Activated CD8-positive, alpha-beta memory T cell treated with anti-CD3 and anti-CD28 coated beads, Interleukin-2, amount 50 U/mL, for 4 hours (primary cell): ENCODE measurements at regions not wholly inside any gene's neighbourhood (a gene's known extent, or its start where the extent isn't known, plus 50 kb on each side); places are given as distances from the start of the nearest gene placed in this dataset.

ENCODE experiments used
- DNase-seq: peaks from one replicate; pipeline ENCODE4 v3.0.0-alpha.2; 2020

GRCh38 chr18:51862051-51862715, 477.8 kb upstream of the DCC start:
- DNase-seq, result no peak

GRCh38 chr18:51864219-51864965, 475.6 kb upstream of the DCC start:
- DNase-seq, result no peak

GRCh38 chr18:51865538-51865937, 474.5 kb upstream of the DCC start:
- DNase-seq, result no peak

GRCh38 chr18:51867767-51868166, 472.2 kb upstream of the DCC start:
- DNase-seq, result no peak

- DNase-seq, result no peak
Measured at GRCh38 chr18:51878724-51879123, 461.3 kb upstream of the DCC start.

- no peak for DNase-seq
Measured at GRCh38 chr18:51879329-51879728, 460.7 kb upstream of the DCC start.

- no peak for DNase-seq
Measured at GRCh38 chr18:51881394-51881793, 458.6 kb upstream of the DCC start.

- DNase-seq, result no peak
Measured at GRCh38 chr18:51884039-51884438, 456.0 kb upstream of the DCC start.

- no peak for DNase-seq
Measured at GRCh38 chr18:51890762-51891161, 449.2 kb upstream of the DCC start.

- DNase-seq, result no peak
Measured at GRCh38 chr18:51891876-51892275, 448.1 kb upstream of the DCC start.

- no peak for DNase-seq
Measured at GRCh38 chr18:51897884-51898283, 442.1 kb upstream of the DCC start.

GRCh38 chr18:51907687-51908597, 432.1 kb upstream of the DCC start:
- DNase-seq, result no peak

GRCh38 chr18:51908598-51908944, 431.4 kb upstream of the DCC start:
- no peak for DNase-seq

GRCh38 chr18:51911584-51911983, 428.4 kb upstream of the DCC start:
- no peak for DNase-seq

GRCh38 chr18:51912381-51912780, 427.6 kb upstream of the DCC start:
- no peak for DNase-seq

GRCh38 chr18:51915176-51915575, 424.8 kb upstream of the DCC start:
- no peak for DNase-seq

- DNase-seq, result no peak
Measured at GRCh38 chr18:51921862-51922261, 418.1 kb upstream of the DCC start.

- no peak for DNase-seq
Measured at GRCh38 chr18:51933903-51934302, 406.1 kb upstream of the DCC start.

GRCh38 chr18:51936115-51936514, 403.9 kb upstream of the DCC start:
- DNase-seq, result no peak

- DNase-seq, result no peak
Measured at GRCh38 chr18:51941999-51942398, 398.0 kb upstream of the DCC start.

- no peak for DNase-seq
Measured at GRCh38 chr18:51943281-51943680, 396.7 kb upstream of the DCC start.

- no peak for DNase-seq
Measured at GRCh38 chr18:51946946-51947345, 393.1 kb upstream of the DCC start.

GRCh38 chr18:51952844-51953243, 387.2 kb upstream of the DCC start:
- DNase-seq, result no peak

- DNase-seq, result no peak
Measured at GRCh38 chr18:51953521-51953920, 386.5 kb upstream of the DCC start.
